Endothelial cell of umbilical vein (primary cell): ENCODE measurements at regions not wholly inside any gene's neighbourhood (a gene's known extent, or its start where the extent isn't known, plus 50 kb on each side); places are given as distances from the start of the nearest gene placed in this dataset.

Experiments used
- BruUV-seq: library from RNA; stranded (reverse); fragments of 400-500 nt; replicated peaks from 2 replicates; lab custom pipeline; 2021; lab: Mats Ljungman, UMichigan
- CTCF ChIA-PET: fragments of 300-600, 350-600 bp; sonication (Branson Sonifier 250); formaldehyde crosslinking; loops from one replicate; lab custom pipeline; 2021; ENCODE audit warnings: antibody characterized with exemption, inconsistent platforms; lab: Charles Lee
- POLR2A ChIA-PET: fragments of 300-600, 350-600 bp; sonication (Branson Sonifier 250); formaldehyde crosslinking; loops from one replicate; lab custom pipeline; 2021; ENCODE audit warnings: antibody characterized with exemption, inconsistent platforms; lab: Charles Lee
- DNase-seq: peaks from one replicate; pipeline ENCODE4 v3.0.0-alpha.2; 2011; ENCODE audit warnings: low read depth, low spot score
- FAIRE-seq: peaks from 2 replicates; lab custom pipeline; 2011; peaks lifted over from hg19 to GRCh38; lab: Jason Lieb, UNC
- H2AFZ ChIP-seq: 2 replicates; pipeline ENCODE4 v1.6.0; 2012; ENCODE audit warnings: low read depth, low read length, control low read depth, inconsistent platforms
- H3K27ac ChIP-seq: 2 replicates; pipeline ENCODE4 v1.5.1; 2011; ENCODE audit warnings: low read depth, mild to moderate bottlenecking, control low read depth, low read length, moderate library complexity; ENCODE audit not compliant: insufficient read depth
- H3K27me3 ChIP-seq, 2 experiments: 2 replicates each; pipeline versions ENCODE4 v1.6.0 to v1.6.1; 2011; ENCODE audit warnings: low read length in 2 of 2, mixed read lengths in 1 of 2; ENCODE audit not compliant: control insufficient read depth in 2 of 2, insufficient read depth in 2 of 2
- H3K36me3 ChIP-seq, 2 experiments: 2 replicates in 1 of 2; 3 replicates in 1 of 2; pipeline ENCODE4 v1.5.1; 2011; ENCODE audit warnings: low read length in 2 of 2, mild to moderate bottlenecking in 1 of 2, moderate library complexity in 1 of 2; ENCODE audit not compliant: control insufficient read depth in 2 of 2, insufficient read depth in 2 of 2; ENCODE audit errors: extremely low read depth in 1 of 2
- H3K4me1 ChIP-seq: 3 replicates; pipeline ENCODE4 v1.5.1; 2011; ENCODE audit warnings: mild to moderate bottlenecking, low read length; ENCODE audit not compliant: control insufficient read depth, insufficient read depth; ENCODE audit errors: extremely low read depth
- H3K4me2 ChIP-seq: 2 replicates; pipeline ENCODE4 v1.6.1; 2011; ENCODE audit warnings: low read length, control low read depth, mixed read lengths; ENCODE audit not compliant: insufficient read depth
- H3K4me3 ChIP-seq, 3 experiments: fragments of 200-600 bp in 1 of 3; sonication (generic), shearing (Covaris generic) in 1 of 3; replicated peaks in 1 of 3; 2 replicates each; pipeline ENCODE4 v1.5.1; 2011 to 2016; ENCODE audit warnings: control low read depth in 3 of 3, low read length in 3 of 3, mild to moderate bottlenecking in 2 of 3, inconsistent platforms in 1 of 3, low read depth in 1 of 3, moderate library complexity in 1 of 3; ENCODE audit not compliant: insufficient read depth in 1 of 3
- H3K79me2 ChIP-seq: 2 replicates; pipeline ENCODE4 v1.6.0; 2012; ENCODE audit warnings: low read length, inconsistent platforms; ENCODE audit not compliant: control insufficient read depth, insufficient read depth
- H3K9ac ChIP-seq: replicated peaks from 2 replicates; pipeline ENCODE3; 2011; ENCODE audit warnings: low read length, control low read depth; ENCODE audit not compliant: insufficient read depth; ENCODE audit errors: extremely low read depth
- H3K9me1 ChIP-seq: replicated peaks from 3 replicates; pipeline ENCODE4 v1.6.0; 2011; ENCODE audit warnings: mild to moderate bottlenecking, low read length; ENCODE audit not compliant: control insufficient read depth, insufficient read depth; ENCODE audit errors: extremely low read depth
- H3K9me3 ChIP-seq: replicated peaks from 2 replicates; pipeline ENCODE4 v1.5.1; 2012; ENCODE audit warnings: low read length, inconsistent platforms; ENCODE audit not compliant: control insufficient read depth, insufficient read depth
- H4K20me1 ChIP-seq: replicated peaks from 2 replicates; pipeline ENCODE3; 2011; ENCODE audit warnings: mild to moderate bottlenecking, low read length; ENCODE audit not compliant: control insufficient read depth, insufficient read depth; ENCODE audit errors: extremely low read depth
- EZH2 ChIP-seq: IDR thresholded peaks from 2 replicates; pipeline ENCODE4 v1.6.1; 2012; ENCODE audit warnings: borderline replicate concordance, low read depth, mild to moderate bottlenecking, moderate library complexity, low read length, inconsistent platforms; ENCODE audit not compliant: severe bottlenecking
- FOS ChIP-seq: IDR thresholded peaks from 2 replicates; pipeline ENCODE4 v1.6.1; 2011; ENCODE audit warnings: mild to moderate bottlenecking, low read length, moderate library complexity, borderline replicate concordance; ENCODE audit not compliant: insufficient read depth
- GATA2 ChIP-seq: IDR thresholded peaks from 2 replicates; pipeline ENCODE4 v1.7.0; 2011; ENCODE audit warnings: low read depth, mild to moderate bottlenecking, moderate library complexity, mixed read lengths, low read length; ENCODE audit not compliant: insufficient read length, insufficient read depth
- JUN ChIP-seq: IDR thresholded peaks from 2 replicates; pipeline ENCODE4 v1.6.1; 2011; ENCODE audit warnings: borderline replicate concordance, low read depth; ENCODE audit not compliant: insufficient read length, insufficient read depth
- MYC ChIP-seq: IDR thresholded peaks from one replicate; pipeline ENCODE4 v1.6.1; 2011; ENCODE audit warnings: mild to moderate bottlenecking, low read depth, low read length
- POLR2A ChIP-seq: IDR thresholded peaks from 2 replicates; pipeline ENCODE4 v1.6.1; 2012; ENCODE audit warnings: low read depth, mild to moderate bottlenecking, control low read depth, low read length
- POLR2AphosphoS5 ChIP-seq: IDR thresholded peaks from 2 replicates; pipeline ENCODE4 v1.6.1; 2012; ENCODE audit warnings: low read depth, mild to moderate bottlenecking, control low read depth, low read length, moderate library complexity; ENCODE audit not compliant: insufficient read depth
- dilution Hi-C: fragments of 300-500 bp; cut with MboI; formaldehyde crosslinking; loops from one replicate; pipeline ENCODE4 v1.15.0; 2019; ENCODE audit warnings: low sequenced_read_pairs; ENCODE audit not compliant: extremely low pct_ligation_motif_present
- intact Hi-C: fragments of 100-400 bp; cut with micrococcal nuclease; formaldehyde crosslinking; loops from one replicate; pipeline ENCODE4 v1.10.0; 2022
- TF ChIP-seq, protein P1 (sequence below), 2 donors: IDR thresholded peaks; 1 replicate in 1 of 2; 2 replicates in 1 of 2; pipeline ENCODE4 v1.5.1; 2011; ENCODE audit warnings: low read length in 2 of 2, mild to moderate bottlenecking in 2 of 2, moderate library complexity in 2 of 2, control low read depth in 1 of 2, inconsistent platforms in 1 of 2, low read depth in 1 of 2; ENCODE audit not compliant: insufficient read depth in 1 of 2; ENCODE audit errors: extremely low read depth in 1 of 2
- TF ChIP-seq, protein P2 (sequence below): IDR thresholded peaks from 2 replicates; pipeline ENCODE4 v1.6.1; 2011; ENCODE audit not compliant: insufficient read depth, insufficient read length

DNA sequence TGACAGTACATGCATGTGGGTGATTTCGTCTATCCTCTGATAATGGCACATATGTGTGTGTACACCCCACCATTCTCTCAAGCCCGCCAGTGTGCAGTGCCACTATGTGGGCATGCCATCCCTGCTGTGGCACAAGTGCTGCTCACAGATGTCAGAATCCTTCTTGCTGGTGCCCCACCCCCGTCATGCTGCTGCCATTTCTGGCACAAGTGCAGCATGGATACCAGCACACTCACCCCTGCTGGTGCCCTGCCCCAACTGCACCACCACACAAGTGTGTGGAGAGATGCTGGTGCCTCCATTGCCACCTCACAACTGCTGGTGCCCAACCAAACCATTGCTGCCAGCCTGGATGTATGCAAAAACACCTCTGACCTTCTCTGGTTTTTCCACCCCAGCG lies 1133.8 kb downstream of the TECRL start:
- Histone ChIP-seq H3K9me3 (peaks cover 2% of the 10 kb centered on the region), H3K4me1 (no peaks in the 10 kb centered on the region), H3K27me3 (no peaks in the 10 kb centered on the region), H3K4me2 (no peak overlapping the region), H3K9ac (no peak overlapping the region), H4K20me1 (no peaks in the 10 kb centered on the region), H3K79me2 (no peaks in the 10 kb centered on the region), H3K4me3 (no peak overlapping the region), H3K36me3 (no peaks in the 10 kb centered on the region), H3K9me1 (no peaks in the 10 kb centered on the region), H3K27ac (no peak overlapping the region), H2AFZ (no peak overlapping the region)
- CTCF ChIA-PET: no interaction called here
- intact Hi-C loops (no loop called here), dilution Hi-C loops (no loop called here)
- DNase-seq (no peak), FAIRE-seq (no peak)
- POLR2A ChIA-PET: no interaction called here
- no peak for TF ChIP-seq EZH2
- no peak for TF ChIP-seq MYC
- no peak for TF ChIP-seq POLR2A
- TF ChIP-seq POLR2AphosphoS5: no peak
- no peak for TF ChIP-seq JUN
- TF ChIP-seq, protein P1, sequence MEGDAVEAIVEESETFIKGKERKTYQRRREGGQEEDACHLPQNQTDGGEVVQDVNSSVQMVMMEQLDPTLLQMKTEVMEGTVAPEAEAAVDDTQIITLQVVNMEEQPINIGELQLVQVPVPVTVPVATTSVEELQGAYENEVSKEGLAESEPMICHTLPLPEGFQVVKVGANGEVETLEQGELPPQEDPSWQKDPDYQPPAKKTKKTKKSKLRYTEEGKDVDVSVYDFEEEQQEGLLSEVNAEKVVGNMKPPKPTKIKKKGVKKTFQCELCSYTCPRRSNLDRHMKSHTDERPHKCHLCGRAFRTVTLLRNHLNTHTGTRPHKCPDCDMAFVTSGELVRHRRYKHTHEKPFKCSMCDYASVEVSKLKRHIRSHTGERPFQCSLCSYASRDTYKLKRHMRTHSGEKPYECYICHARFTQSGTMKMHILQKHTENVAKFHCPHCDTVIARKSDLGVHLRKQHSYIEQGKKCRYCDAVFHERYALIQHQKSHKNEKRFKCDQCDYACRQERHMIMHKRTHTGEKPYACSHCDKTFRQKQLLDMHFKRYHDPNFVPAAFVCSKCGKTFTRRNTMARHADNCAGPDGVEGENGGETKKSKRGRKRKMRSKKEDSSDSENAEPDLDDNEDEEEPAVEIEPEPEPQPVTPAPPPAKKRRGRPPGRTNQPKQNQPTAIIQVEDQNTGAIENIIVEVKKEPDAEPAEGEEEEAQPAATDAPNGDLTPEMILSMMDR (IDR thresholded peaks at IDR 0.05; ENCODE audit: extremely low read depth in 1 of 2, insufficient read depth in 1 of 2, low read depth in 1 of 2, low read length in 2 of 2): no peak
- TF ChIP-seq, protein P2, sequence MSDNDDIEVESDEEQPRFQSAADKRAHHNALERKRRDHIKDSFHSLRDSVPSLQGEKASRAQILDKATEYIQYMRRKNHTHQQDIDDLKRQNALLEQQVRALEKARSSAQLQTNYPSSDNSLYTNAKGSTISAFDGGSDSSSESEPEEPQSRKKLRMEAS: no peak
- TF ChIP-seq GATA2: no peak
- no peak for TF ChIP-seq FOS
- no TSS peak for BruUV-seq
